ENCODE measurements at regions not wholly inside any gene's neighbourhood (a gene's known extent, or its start where the extent isn't known, plus 50 kb on each side); places are given as distances from the start of the nearest gene placed in this dataset.

GRCh38 chrX:39333451-39333850 is 532.2 kb downstream of the MID1IP1 start:
- TF ChIP-seq CTCF (IDR thresholded peaks at IDR 0.05) = no peak
- H3K4me3 Mint-ChIP-seq = no peak overlapping the region
- H3K4me1 Mint-ChIP-seq (ENCODE audit: low read depth) = no peaks in the 10 kb centered on the region
- H3K9me3 Mint-ChIP-seq = no peaks in the 10 kb centered on the region; the same call in 1 of the 2 replicates
- no peak overlapping the region for H3K27ac Mint-ChIP-seq
- peaks cover 4% of the 10 kb centered on the region for H3K27me3 Mint-ChIP-seq (ENCODE audit: insufficient read depth)
- no peaks in the 10 kb centered on the region for H3K36me3 Mint-ChIP-seq (ENCODE audit: low read depth)
- DNase-seq = no peak

- no peak overlapping the region for H3K4me3 Mint-ChIP-seq
- no peak for TF ChIP-seq CTCF (IDR thresholded peaks at IDR 0.05)
- no peaks in the 10 kb centered on the region; the same call in 1 of the 2 replicates for H3K9me3 Mint-ChIP-seq
- no peak for DNase-seq
- H3K36me3 Mint-ChIP-seq (ENCODE audit: low read depth) = no peaks in the 10 kb centered on the region
- H3K4me1 Mint-ChIP-seq (ENCODE audit: low read depth) = no peaks in the 10 kb centered on the region
- no peak overlapping the region for H3K27ac Mint-ChIP-seq
- peaks cover 2% of the 10 kb centered on the region; the same call in 1 of the 2 replicates for H3K27me3 Mint-ChIP-seq (ENCODE audit: insufficient read depth)
Measured at GRCh38 chrX:39335513-39336235, 534.4 kb downstream of the MID1IP1 start.

- Mint-ChIP-seq H3K36me3 (ENCODE audit: low read depth) (no peaks in the 10 kb centered on the region), H3K9me3 (no peaks in the 10 kb centered on the region; the same call in 1 of the 2 replicates), H3K4me1 (ENCODE audit: low read depth) (no peaks in the 10 kb centered on the region), H3K27ac (no peak overlapping the region), H3K27me3 (ENCODE audit: insufficient read depth) (no peaks in the 10 kb centered on the region; the same call in 1 of the 2 replicates), H3K4me3 (no peak overlapping the region)
- DNase-seq = no peak
- no peak for TF ChIP-seq CTCF (IDR thresholded peaks at IDR 0.05)
Measured at GRCh38 chrX:39336671-39337311, 535.5 kb downstream of the MID1IP1 start.

GRCh38 chrX:39337451-39337850 is 536.2 kb downstream of the MID1IP1 start:
- Mint-ChIP-seq H3K36me3 (ENCODE audit: low read depth) (no peaks in the 10 kb centered on the region), H3K27ac (no peak overlapping the region), H3K4me1 (ENCODE audit: low read depth) (no peaks in the 10 kb centered on the region), H3K27me3 (ENCODE audit: insufficient read depth) (no peaks in the 10 kb centered on the region; the same call in 1 of the 2 replicates), H3K4me3 (no peak overlapping the region), H3K9me3 (no peaks in the 10 kb centered on the region; the same call in 1 of the 2 replicates)
- DNase-seq = no peak
- TF ChIP-seq CTCF (IDR thresholded peaks at IDR 0.05) = no peak

- Mint-ChIP-seq H3K4me1 (ENCODE audit: low read depth) (no peaks in the 10 kb centered on the region), H3K9me3 (no peaks in the 10 kb centered on the region; the same call in 1 of the 2 replicates), H3K27ac (no peak overlapping the region), H3K36me3 (ENCODE audit: low read depth) (no peaks in the 10 kb centered on the region), H3K4me3 (no peak overlapping the region), H3K27me3 (ENCODE audit: insufficient read depth) (no peaks in the 10 kb centered on the region)
- TF ChIP-seq CTCF (IDR thresholded peaks at IDR 0.05) = no peak
- no peak for DNase-seq
Measured at GRCh38 chrX:39338583-39338982, 537.3 kb downstream of the MID1IP1 start.

Data from HFFc6 (cell line).